EL (cell line): ENCODE measurements at regions not wholly inside any gene's neighbourhood (a gene's known extent, or its start where the extent isn't known, plus 50 kb on each side); places are given as distances from the start of the nearest gene placed in this dataset.
"Not testable (repeated sequence)": the region's sequence is repeated elsewhere in the genome, so short reads cannot be mapped to it uniquely, and the experiment has no call there.

Source experiments
- DNase-seq: peaks from one replicate; pipeline ENCODE4 v3.0.0-alpha.2; 2016

DNA sequence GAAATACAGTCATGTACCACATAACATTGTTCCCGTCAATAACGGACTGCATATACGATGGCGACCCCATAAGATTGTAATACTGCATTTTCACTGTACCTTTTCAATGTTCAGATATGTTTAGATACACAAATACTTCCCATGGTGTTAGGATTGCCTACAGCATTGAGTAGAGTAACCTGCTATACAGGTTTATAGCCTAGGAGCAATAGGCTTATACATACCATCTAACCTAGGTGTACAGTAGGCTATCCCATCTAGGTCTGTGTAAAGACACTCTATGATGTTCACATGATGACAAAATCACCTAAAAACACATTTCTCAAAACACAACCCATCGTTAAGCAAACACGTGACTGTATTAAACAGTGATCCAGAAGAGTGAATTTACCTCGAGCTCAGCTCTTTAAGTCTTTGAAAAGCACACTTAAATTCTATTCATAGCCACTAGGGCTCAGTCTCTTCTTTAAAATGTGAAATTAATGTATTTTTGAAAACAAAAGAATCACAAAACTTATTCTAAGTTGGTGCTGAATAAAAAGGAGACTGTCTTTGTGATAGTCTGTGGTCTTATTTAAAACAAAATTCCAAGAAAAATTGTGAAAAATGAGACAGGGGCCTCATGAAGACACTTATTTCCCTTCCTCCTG is 239.1 kb upstream of the ARID2 start:
- no peak for DNase-seq

- DNase-seq, result no peak
Measured at GRCh38 chr12:45494279-45494678, 235.2 kb upstream of the ARID2 start.

GRCh38 chr12:45498645-45499044 is 230.9 kb upstream of the ARID2 start:
- DNase-seq, result no peak

- DNase-seq, result no peak
Measured at GRCh38 chr12:45502481-45503128, 226.9 kb upstream of the ARID2 start.

- peak; percentile 5 for DNase-seq
Measured at GRCh38 chr12:45503899-45504298, 225.6 kb upstream of the ARID2 start.

DNA sequence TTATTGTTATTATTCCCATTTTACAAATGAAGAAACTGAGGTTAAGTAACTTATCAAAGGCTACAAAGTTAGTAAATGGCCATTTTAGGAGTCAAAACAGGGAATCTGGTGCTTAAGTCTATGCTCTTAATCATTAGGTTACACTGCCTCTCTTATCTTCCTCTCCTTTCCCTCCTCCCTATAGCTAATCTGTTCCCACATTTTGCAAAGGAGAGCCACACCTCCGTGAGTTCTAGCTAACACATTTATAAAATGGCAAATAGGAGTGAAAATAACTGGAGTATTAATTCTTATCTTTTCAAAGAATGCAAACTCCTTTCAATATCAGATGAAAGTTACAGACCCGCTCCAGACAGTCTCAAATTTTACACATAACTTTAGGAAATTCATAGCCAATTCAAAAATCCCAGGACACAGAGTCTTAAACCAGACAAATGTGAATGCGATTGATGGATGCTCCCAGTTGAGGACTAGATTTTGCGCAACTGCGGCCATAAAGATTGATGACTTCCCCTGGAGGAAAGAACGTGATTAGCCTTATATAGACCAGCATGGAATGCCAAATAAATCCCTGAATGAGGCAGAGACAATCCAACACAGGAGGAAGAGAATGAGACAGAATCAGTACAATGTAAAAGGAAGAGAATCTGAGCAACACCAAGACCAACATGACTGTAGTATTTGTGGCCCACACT is 225.0 kb upstream of the ARID2 start:
- no peak for DNase-seq

DNA sequence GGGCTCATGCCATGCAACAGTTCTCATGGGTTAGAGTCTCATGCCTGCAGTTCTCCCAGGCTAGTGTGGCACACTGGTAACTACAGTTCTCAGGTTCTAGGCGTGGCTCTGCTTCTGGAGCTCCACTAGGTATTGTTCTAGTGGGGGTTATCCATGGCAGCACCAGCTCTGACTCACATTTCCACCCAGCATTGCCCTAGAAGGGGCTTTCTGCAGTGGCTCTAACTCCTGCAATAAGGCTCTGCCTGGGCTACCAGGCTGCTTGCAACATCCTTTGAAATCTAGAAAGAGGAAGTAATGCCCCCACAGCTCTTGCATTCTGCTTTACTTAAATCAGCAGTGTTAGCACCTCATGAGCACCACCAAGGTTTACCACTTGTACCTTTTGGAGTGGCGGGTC is 220.3 kb upstream of the ARID2 start:
- no peak for DNase-seq

DNA sequence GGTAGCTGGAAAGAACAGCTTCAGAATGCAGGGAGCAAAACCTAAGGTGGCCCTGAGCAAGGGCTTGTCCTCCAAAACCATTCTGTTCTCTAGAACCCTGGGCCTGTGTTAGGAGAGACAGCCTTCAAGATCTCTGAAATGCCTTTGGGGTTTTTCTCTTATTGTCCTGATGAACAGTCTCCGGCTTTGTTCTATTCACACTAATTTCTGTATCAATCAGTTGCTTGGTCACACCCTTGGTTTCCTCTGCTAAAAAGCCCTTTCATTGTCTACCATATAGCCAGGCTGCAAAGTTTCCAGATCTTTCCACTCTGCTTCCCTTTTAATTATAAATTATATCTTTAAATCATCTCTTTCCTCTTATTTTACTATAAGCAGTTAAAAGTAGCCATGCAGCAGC is 219.9 kb upstream of the ARID2 start:
- DNase-seq, result no peak

DNA sequence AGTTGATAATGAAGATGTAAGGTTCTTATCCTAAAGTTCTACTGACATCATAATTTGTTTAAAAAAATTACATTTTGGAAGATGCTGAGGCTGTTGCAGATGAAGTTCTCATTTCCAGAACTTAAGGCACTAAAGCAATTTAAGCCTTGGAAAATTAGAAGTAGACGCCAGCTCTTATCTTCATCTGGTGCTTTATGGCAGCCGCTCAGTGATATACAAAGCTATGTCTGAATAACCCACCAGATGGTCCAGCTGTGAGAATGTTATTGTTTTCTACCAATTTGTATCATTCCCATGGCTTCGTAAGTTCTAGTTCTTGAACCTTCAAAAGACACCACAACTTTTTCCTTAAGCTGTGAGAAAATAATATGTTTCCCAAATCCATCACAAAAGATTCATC is 212.1 kb upstream of the ARID2 start:
- no peak for DNase-seq

- DNase-seq, result peak; percentile 13
Measured at GRCh38 chr12:45518291-45519235, 210.9 kb upstream of the ARID2 start.

DNA sequence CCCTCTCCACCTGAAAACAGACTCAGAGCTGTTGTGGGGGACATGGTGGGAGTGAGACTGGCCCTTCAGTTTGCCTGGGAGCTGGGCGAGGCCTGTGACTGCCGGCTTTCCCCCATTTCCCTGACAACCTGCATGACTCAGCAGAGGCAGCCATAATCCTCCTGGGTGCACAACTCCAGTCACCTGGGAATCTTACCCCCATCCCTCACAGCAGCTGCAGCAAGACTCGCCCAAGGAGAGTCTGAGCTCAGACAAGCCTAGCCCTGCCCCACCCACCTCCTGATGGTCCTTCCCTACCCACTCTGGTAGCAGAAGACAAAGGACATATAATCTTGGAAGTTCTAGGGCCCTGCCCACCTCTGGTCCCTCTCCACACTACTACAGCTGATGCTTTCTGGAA is 207.3 kb upstream of the ARID2 start:
- no peak for DNase-seq

GRCh38 chr12:45526823-45527222 is 202.7 kb upstream of the ARID2 start:
- DNase-seq, result not testable (repeated sequence)

- DNase-seq, result no peak
Measured at GRCh38 chr12:45532113-45532512, 197.4 kb upstream of the ARID2 start.

DNA sequence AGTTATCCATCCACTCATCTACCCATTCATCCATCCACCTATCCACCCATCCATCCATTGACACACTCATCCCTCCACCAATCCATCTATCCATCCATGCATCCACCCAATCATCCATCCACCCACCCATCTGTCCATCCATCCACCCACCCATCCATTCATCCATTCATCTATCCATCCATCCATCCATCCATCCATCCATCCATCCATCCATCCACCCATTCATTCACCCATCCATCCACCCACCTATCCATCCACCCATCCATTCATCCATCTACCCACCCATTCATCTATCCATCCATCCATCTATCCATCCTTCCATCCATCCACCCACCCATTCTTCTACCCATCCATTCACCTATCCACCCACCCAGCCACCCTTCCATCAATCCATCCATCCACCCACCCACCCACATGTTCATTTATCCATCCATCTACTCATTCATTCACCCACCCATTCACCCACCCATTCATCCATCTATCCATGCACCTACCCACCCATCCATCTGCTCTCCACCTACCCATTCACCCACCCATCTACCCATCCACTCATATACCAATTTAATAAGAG is 193.8 kb upstream of the ARID2 start:
- DNase-seq, result no peak

GRCh38 chr12:45536284-45536683 is 193.2 kb upstream of the ARID2 start:
- DNase-seq, result no peak

DNA sequence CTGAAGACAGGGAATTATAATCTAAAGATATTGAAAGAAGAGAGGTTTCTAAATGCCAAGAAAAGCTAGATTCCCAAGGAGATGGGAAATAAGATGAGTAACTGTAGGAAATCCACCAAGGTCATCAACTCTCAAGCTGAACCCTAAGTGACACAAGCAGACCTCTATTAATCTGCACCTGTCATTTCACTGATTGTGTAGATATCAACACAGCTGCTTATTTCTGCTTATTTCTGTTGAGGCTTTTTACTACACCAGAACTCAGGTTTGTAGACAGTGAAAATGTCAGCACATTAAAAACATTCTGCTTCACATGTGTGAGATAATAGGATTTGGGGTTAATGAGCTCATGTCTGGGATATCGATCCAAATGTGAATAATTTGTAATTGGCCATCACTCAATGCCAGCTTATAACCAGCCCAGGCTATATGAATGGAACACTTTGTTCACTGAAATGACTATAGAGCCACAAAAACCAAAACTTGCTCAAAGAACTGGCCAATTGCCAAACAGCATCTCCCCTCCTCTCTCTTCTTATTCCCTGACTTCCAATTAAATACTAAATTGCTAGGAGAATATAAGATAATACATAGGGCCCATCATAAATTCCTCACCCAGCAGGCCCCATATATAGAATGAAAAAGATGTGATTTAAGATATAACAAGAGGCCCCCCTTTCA is 188.7 kb upstream of the ARID2 start:
- DNase-seq, result no peak

GRCh38 chr12:45543887-45544286 is 185.6 kb upstream of the ARID2 start:
- peak; percentile 76 for DNase-seq

- DNase-seq, result no peak
Measured at GRCh38 chr12:45546545-45546944, 183.0 kb upstream of the ARID2 start.

GRCh38 chr12:45547132-45547531 is 182.4 kb upstream of the ARID2 start:
- no peak for DNase-seq

DNA sequence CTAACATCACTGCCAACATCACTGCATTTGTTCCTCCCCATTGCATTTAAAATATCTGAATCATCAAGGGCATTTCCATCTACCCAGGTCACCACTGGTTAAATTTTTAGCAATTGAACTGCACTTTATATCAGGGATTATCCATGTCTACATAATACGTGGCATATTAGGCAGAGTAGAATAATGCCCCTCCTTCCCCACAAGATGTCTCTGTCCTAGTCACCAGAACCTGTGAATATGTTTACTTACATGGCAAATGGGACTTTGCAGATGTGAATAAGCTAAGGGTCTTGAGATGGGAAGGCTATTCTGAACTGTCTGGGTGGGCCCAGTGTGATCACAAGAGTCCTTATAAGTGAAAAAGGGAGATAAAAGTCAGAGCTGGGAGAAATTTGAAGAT is 181.7 kb upstream of the ARID2 start:
- DNase-seq, result peak; percentile 7

GRCh38 chr12:45548426-45548825 is 181.1 kb upstream of the ARID2 start:
- DNase-seq, result no peak

DNA sequence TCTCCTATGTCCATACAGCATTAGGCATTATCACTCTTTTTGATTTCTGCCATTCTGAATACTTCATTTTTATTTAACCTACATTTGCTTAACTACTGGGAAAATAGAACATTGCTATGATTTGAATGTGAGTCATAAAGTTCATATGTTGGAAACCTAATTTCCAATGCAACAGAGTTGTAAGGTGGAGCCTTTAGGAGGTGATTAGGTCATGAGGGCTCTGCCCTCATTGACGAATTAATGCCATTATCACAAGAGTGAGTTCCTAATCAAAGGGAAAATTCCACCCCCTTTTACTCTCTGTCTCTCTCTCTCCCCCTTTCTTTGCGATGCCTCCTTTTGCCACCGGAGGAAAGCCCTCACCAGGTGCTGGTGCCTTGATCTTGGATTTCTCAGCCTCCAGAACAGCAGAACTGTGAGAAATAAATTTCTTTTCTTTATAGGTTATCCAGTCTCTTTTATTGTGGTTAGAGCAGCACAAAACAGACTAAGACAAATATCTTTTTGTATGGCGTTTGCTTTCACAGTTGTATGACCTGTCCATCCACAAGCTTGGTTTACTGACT is 180.1 kb upstream of the ARID2 start:
- no peak for DNase-seq
